IMR-90 (cell line): ENCODE measurements at regions not wholly inside any gene's neighbourhood (a gene's known extent, or its start where the extent isn't known, plus 50 kb on each side); places are given as distances from the start of the nearest gene placed in this dataset.

ENCODE experiments used
- ATAC-seq: fragments of 200-7000 bp; cut with Tn5 transposase; 2 replicates; pipeline ENCODE4 v1.9.1; 2020; ENCODE audit warnings: low read depth, mild to moderate bottlenecking, moderate library complexity
- BruUV-seq: library from RNA; stranded (reverse); fragments of 400-500 nt; replicated peaks from 2 replicates; lab custom pipeline; 2021; lab: Mats Ljungman, UMichigan
- CTCF ChIA-PET: fragments of 300-600 bp; formaldehyde crosslinking; extraction: SDS; loops from one replicate; lab custom pipeline; 2021; ENCODE audit warnings: antibody characterized with exemption; lab: Yijun Ruan, JAX
- POLR2A ChIA-PET: fragments of 300-600 bp; sonication (Branson Sonifier 250); formaldehyde crosslinking; loops from one replicate; lab custom pipeline; 2022; ENCODE audit warnings: antibody characterized with exemption; ENCODE audit not compliant: unreplicated experiment; lab: Charles Lee
- DNase-seq: peaks from one replicate; pipeline ENCODE4 v3.0.0; 2013
- H2AFZ ChIP-seq: replicated peaks from 2 replicates; pipeline ENCODE3; 2013; ENCODE audit warnings: low read length, mild to moderate bottlenecking; ENCODE audit not compliant: poor library complexity
- H2AK5ac ChIP-seq: 2 replicates; pipeline ENCODE4 v1.6.1; 2013; ENCODE audit warnings: low read depth, low read length, inconsistent platforms
- H2AK9ac ChIP-seq: replicated peaks from 2 replicates; pipeline ENCODE3; 2013; ENCODE audit warnings: mild to moderate bottlenecking, low read depth, low read length, moderate library complexity; ENCODE audit not compliant: poor library complexity
- H2BK120ac ChIP-seq: 2 replicates; pipeline ENCODE4 v1.6.1; 2013; ENCODE audit warnings: low read depth, low read length, inconsistent platforms
- H2BK15ac ChIP-seq: 3 replicates; pipeline ENCODE4 v1.6.1; 2013; ENCODE audit warnings: low read depth, low read length, inconsistent platforms
- H2BK20ac ChIP-seq: 2 replicates; pipeline ENCODE4 v1.6.1; 2013; ENCODE audit warnings: low read depth, mild to moderate bottlenecking, inconsistent platforms, low read length, moderate library complexity
- H2BK5ac ChIP-seq: 2 replicates; pipeline ENCODE4 v1.6.1; 2013; ENCODE audit warnings: mild to moderate bottlenecking, low read depth, low read length, inconsistent platforms; ENCODE audit not compliant: poor library complexity, severe bottlenecking
- H3K14ac ChIP-seq: replicated peaks from 2 replicates; pipeline ENCODE4 v1.6.1; 2013; ENCODE audit warnings: low read depth, low read length, inconsistent platforms
- H3K18ac ChIP-seq: 2 replicates; pipeline ENCODE4 v1.6.1; 2013; ENCODE audit warnings: low read depth, low read length, control low read depth
- H3K23ac ChIP-seq: 2 replicates; pipeline ENCODE4 v1.6.1; 2013; ENCODE audit warnings: low read depth, low read length, inconsistent platforms
- H3K27ac ChIP-seq: 2 replicates; pipeline ENCODE4 v1.5.1; 2013; ENCODE audit warnings: mild to moderate bottlenecking, control low read depth, low read length; ENCODE audit not compliant: insufficient read depth
- H3K27me3 ChIP-seq: 2 replicates; pipeline ENCODE4 v1.6.1; 2013; ENCODE audit warnings: low read length; ENCODE audit not compliant: control insufficient read depth, insufficient read depth
- H3K36me3 ChIP-seq: 2 replicates; pipeline ENCODE4 v1.6.1; 2013; ENCODE audit warnings: low read length, mixed read lengths; ENCODE audit not compliant: control insufficient read depth, insufficient read depth
- H3K4ac ChIP-seq: 2 replicates; pipeline ENCODE4 v1.6.1; 2013; ENCODE audit warnings: low read depth, low read length, inconsistent platforms
- H3K4me1 ChIP-seq: 2 replicates; pipeline ENCODE4 v1.6.1; 2013; ENCODE audit warnings: low read length, mixed read lengths; ENCODE audit not compliant: control insufficient read depth, insufficient read depth
- H3K4me2 ChIP-seq: 2 replicates; pipeline ENCODE4 v1.6.1; 2013; ENCODE audit warnings: low read depth, mild to moderate bottlenecking, control low read depth, low read length, moderate library complexity
- H3K4me3 ChIP-seq: 2 replicates; pipeline ENCODE4 v1.5.1; 2013; ENCODE audit warnings: low read depth, mild to moderate bottlenecking, control low read depth, low read length, moderate library complexity; ENCODE audit not compliant: insufficient read depth
- H3K56ac ChIP-seq: 2 replicates; pipeline ENCODE4 v1.6.1; 2013; ENCODE audit warnings: low read length, inconsistent platforms; ENCODE audit not compliant: insufficient read depth; ENCODE audit errors: extremely low read depth
- H3K79me1 ChIP-seq, 2 experiments: 2 replicates each; pipeline ENCODE4 v1.6.1; 2013; ENCODE audit warnings: low read length in 2 of 2, inconsistent platforms in 1 of 2, low read depth in 1 of 2
- H3K9ac ChIP-seq: 2 replicates; pipeline ENCODE4 v1.6.1; 2013; ENCODE audit warnings: low read depth, low read length, control low read depth
- H3K9me1 ChIP-seq: 2 replicates; pipeline ENCODE4 v1.6.1; 2013; ENCODE audit warnings: low read length, inconsistent platforms; ENCODE audit not compliant: insufficient read depth
- H3K9me3 ChIP-seq: 2 replicates; pipeline ENCODE4 v1.6.1; 2013; ENCODE audit warnings: low read length; ENCODE audit not compliant: control insufficient read depth, insufficient read depth
- H4K20me1 ChIP-seq: 2 replicates; pipeline ENCODE4 v1.6.1; 2013; ENCODE audit warnings: low read length, inconsistent platforms; ENCODE audit not compliant: insufficient read depth
- H4K5ac ChIP-seq: 2 replicates; pipeline ENCODE4 v1.6.1; 2013; ENCODE audit warnings: mild to moderate bottlenecking, low read depth, low read length, control low read depth
- H4K8ac ChIP-seq, 2 experiments: 2 replicates each; pipeline ENCODE4 v1.6.1; 2013; ENCODE audit warnings: low read depth in 2 of 2, low read length in 2 of 2, control low read depth in 1 of 2, inconsistent platforms in 1 of 2
- H4K91ac ChIP-seq: 2 replicates; pipeline ENCODE4 v1.6.1; 2013; ENCODE audit warnings: low read depth, low read length, inconsistent platforms; ENCODE audit not compliant: insufficient read depth
- BHLHE40 ChIP-seq: fragments of 150-350 bp; IDR thresholded peaks from 2 replicates; pipeline ENCODE4 v1.6.1; 2016; ENCODE audit warnings: mild to moderate bottlenecking, low read depth, low read length
- CEBPB ChIP-seq: IDR thresholded peaks from 2 replicates; pipeline ENCODE4 v1.6.1; 2012; ENCODE audit warnings: low read depth, low read length, improper control_type of control experiment
- CHD1 ChIP-seq: IDR thresholded peaks from 2 replicates; pipeline ENCODE4 v1.6.1; 2012; ENCODE audit warnings: low read depth, low read length, improper control_type of control experiment
- FOS ChIP-seq: fragments of 150-350 bp; IDR thresholded peaks from 2 replicates; pipeline ENCODE4 v1.6.1; 2016; ENCODE audit warnings: low read depth, low read length
- MAZ ChIP-seq: IDR thresholded peaks from 2 replicates; pipeline ENCODE4 v1.6.1; 2012; ENCODE audit warnings: low read depth, mild to moderate bottlenecking, low read length, improper control_type of control experiment, moderate library complexity, borderline replicate concordance
- MXI1 ChIP-seq: IDR thresholded peaks from 2 replicates; pipeline ENCODE4 v1.6.1; 2012; ENCODE audit warnings: low read depth, mild to moderate bottlenecking, low read length, moderate library complexity, borderline replicate concordance
- NFE2L2 ChIP-seq: fragments of 150-350 bp; IDR thresholded peaks from 2 replicates; pipeline ENCODE4 v1.6.1; 2016; ENCODE audit warnings: low read depth, mild to moderate bottlenecking, low read length
- POLR2A ChIP-seq: IDR thresholded peaks from 2 replicates; pipeline ENCODE4 v1.6.1; 2012; ENCODE audit warnings: mild to moderate bottlenecking, low read depth, low read length
- RAD21 ChIP-seq: IDR thresholded peaks from 2 replicates; pipeline ENCODE4 v1.6.1; 2012; ENCODE audit warnings: low read length, improper control_type of control experiment
- RCOR1 ChIP-seq: IDR thresholded peaks from 2 replicates; pipeline ENCODE4 v1.6.1; 2012; ENCODE audit warnings: mild to moderate bottlenecking, low read length, improper control_type of control experiment; ENCODE audit not compliant: insufficient replicate concordance
- RFX5 ChIP-seq: IDR thresholded peaks from 2 replicates; pipeline ENCODE4 v1.8.0; 2012; ENCODE audit warnings: low read depth, mild to moderate bottlenecking, low read length, moderate library complexity
- SMC3 ChIP-seq: fragments of 150-350 bp; IDR thresholded peaks from 2 replicates; pipeline ENCODE4 v1.6.1; 2016; ENCODE audit warnings: low read depth, mild to moderate bottlenecking, antibody characterized with exemption, low read length, moderate library complexity
- dilution Hi-C: fragments of 300-500 bp; cut with HindIII; formaldehyde crosslinking; loops from one replicate; pipeline ENCODE4 v1.14.3; 2018; ENCODE audit warnings: low sequenced_read_pairs; ENCODE audit not compliant: unreplicated experiment
- in situ Hi-C: fragments of 300-500 bp; cut with MboI; formaldehyde crosslinking; loops from 3 replicates; pipeline ENCODE4 v1.14.3; 2019; ENCODE audit warnings: low sequenced_read_pairs, inconsistent platforms, mixed read lengths
- intact Hi-C: fragments of 100-400 bp; cut with micrococcal nuclease; formaldehyde crosslinking; loops from 2 replicates; pipeline ENCODE4 v1.10.0; 2022
- TF ChIP-seq, protein P1 (sequence below): fragments of 150-350 bp; IDR thresholded peaks from 2 replicates; pipeline ENCODE4 v1.6.1; 2017; ENCODE audit warnings: mild to moderate bottlenecking, antibody characterized with exemption, low read length, low read depth
- TF ChIP-seq, protein P2 (sequence below): conservative IDR thresholded peaks from 2 replicates; pipeline ENCODE4 v1.5.1; 2012; ENCODE audit warnings: mild to moderate bottlenecking, low read depth, low read length, improper control_type of control experiment

DNA sequence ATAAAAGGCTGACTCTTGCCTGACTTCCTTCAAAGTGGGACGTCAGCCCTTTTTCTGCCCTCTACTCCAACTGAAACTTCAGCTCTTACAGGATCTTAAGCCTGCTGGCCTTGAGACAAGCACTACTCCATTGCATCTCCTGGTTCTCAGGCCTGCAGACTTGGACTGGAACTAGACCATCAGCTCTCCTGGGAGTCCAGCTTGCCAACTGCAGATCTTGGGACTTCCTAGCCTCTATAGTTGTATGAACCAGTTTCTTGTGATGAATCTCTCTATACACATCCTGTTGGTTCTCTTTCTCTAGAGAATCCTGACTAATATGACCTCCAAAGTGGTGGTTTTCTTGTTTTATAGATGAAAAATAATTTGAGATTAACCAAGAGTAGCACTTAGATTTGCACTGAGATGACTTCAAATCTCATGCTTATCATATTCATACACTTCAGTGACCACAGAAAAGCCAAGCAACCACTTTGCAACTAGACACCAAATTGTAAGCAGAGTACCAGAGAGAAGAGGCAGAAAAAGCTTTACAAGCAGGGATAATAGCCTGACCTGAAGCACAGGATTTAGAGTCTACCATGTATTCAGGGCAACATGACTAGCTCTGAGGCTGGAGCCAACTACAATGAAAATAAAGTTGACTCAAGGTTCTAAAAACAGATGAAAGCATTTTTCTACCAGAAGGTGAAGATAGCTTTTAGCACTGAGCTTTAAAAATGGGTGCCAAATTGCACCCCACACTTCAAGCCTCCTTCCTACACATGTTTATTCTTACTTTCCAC, 661.3 kb upstream of the USP24 start (continued):
- TF ChIP-seq RCOR1, result no peak

DNA sequence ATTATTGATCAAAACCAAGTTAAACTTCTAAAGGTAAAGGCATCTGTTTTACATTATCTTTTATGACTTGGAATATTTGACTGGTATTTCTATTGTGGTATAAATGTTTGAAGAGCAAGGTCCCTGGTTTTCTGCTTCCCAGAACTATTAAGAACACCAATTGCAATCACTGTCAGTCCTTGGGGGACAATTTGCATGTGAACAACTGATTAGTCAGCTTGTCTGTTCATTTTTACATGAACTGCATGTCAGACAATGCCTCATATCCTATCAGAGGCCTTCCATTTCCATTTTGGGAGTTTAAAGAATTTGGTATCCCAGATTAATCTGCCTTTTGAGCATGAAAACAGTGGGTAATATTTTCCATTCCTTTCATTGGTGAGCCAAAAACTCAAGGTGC, 654.9 kb upstream of the USP24 start:
- Histone ChIP-seq H2AK5ac (no peak overlapping the region), H3K27ac (no peak overlapping the region)
- in situ Hi-C loops, result no loop called here
- no peak for TF ChIP-seq BHLHE40
- no peak for TF ChIP-seq FOS
- no peak for TF ChIP-seq SMC3
- no peak for TF ChIP-seq POLR2A
- no peak for TF ChIP-seq NFE2L2
- TF ChIP-seq, protein P1, sequence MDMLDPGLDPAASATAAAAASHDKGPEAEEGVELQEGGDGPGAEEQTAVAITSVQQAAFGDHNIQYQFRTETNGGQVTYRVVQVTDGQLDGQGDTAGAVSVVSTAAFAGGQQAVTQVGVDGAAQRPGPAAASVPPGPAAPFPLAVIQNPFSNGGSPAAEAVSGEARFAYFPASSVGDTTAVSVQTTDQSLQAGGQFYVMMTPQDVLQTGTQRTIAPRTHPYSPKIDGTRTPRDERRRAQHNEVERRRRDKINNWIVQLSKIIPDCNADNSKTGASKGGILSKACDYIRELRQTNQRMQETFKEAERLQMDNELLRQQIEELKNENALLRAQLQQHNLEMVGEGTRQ, result no peak
- TF ChIP-seq MAZ, result no peak
- TF ChIP-seq RFX5, result no peak
- no peak for TF ChIP-seq CHD1
- no peak for TF ChIP-seq RCOR1
- TF ChIP-seq, protein P2, sequence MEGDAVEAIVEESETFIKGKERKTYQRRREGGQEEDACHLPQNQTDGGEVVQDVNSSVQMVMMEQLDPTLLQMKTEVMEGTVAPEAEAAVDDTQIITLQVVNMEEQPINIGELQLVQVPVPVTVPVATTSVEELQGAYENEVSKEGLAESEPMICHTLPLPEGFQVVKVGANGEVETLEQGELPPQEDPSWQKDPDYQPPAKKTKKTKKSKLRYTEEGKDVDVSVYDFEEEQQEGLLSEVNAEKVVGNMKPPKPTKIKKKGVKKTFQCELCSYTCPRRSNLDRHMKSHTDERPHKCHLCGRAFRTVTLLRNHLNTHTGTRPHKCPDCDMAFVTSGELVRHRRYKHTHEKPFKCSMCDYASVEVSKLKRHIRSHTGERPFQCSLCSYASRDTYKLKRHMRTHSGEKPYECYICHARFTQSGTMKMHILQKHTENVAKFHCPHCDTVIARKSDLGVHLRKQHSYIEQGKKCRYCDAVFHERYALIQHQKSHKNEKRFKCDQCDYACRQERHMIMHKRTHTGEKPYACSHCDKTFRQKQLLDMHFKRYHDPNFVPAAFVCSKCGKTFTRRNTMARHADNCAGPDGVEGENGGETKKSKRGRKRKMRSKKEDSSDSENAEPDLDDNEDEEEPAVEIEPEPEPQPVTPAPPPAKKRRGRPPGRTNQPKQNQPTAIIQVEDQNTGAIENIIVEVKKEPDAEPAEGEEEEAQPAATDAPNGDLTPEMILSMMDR, result no peak
- no peak for TF ChIP-seq RAD21
- no peak for TF ChIP-seq MXI1
- no peak for TF ChIP-seq CEBPB

More for the DNA sequence above, 654.9 kb upstream of the USP24 start:
- H2AFZ ChIP-seq, result no peak overlapping the region
- no peak overlapping the region for H4K91ac ChIP-seq
- no peak overlapping the region for H3K23ac ChIP-seq
- H2BK120ac ChIP-seq, result no peak overlapping the region
- H3K4ac ChIP-seq, result no peak overlapping the region
- ChIA-PET CTCF (no interaction called here), POLR2A (no interaction called here)
- DNase-seq (no peak), ATAC-seq (no peak)
- H3K14ac ChIP-seq, result no peak overlapping the region
- H3K4me1 ChIP-seq, result peaks cover 4% of the 10 kb centered on the region
- no peaks in the 10 kb centered on the region for H3K9me1 ChIP-seq
- BruUV-seq, result no TSS peak
- no peak overlapping the region for H3K56ac ChIP-seq
- intact Hi-C loops (no loop called here), dilution Hi-C loops (no loop called here)
- no peaks in the 10 kb centered on the region for H3K36me3 ChIP-seq
- no peak overlapping the region for H4K8ac ChIP-seq
- H3K4me2 ChIP-seq, result no peak overlapping the region
- no peak overlapping the region for H2BK20ac ChIP-seq
- H3K4me3 ChIP-seq, result no peak overlapping the region
- no peak overlapping the region for H2BK5ac ChIP-seq
- no peak overlapping the region for H3K18ac ChIP-seq
- H3K9me3 ChIP-seq, result no peaks in the 10 kb centered on the region
- no peaks in the 10 kb centered on the region for H3K79me1 ChIP-seq
- H2AK9ac ChIP-seq, result no peak overlapping the region
- no peak overlapping the region for H2BK15ac ChIP-seq
- no peaks in the 10 kb centered on the region for H3K27me3 ChIP-seq
- H4K5ac ChIP-seq, result no peak overlapping the region
- H3K9ac ChIP-seq, result no peak overlapping the region
- no peaks in the 10 kb centered on the region for H4K20me1 ChIP-seq
